H9 (cell line): ENCODE measurements at regions not wholly inside any gene's neighbourhood (a gene's known extent, or its start where the extent isn't known, plus 50 kb on each side); places are given as distances from the start of the nearest gene placed in this dataset.

Experiments used
- DNase-seq: peaks from one replicate; pipeline ENCODE4 v3.0.0-alpha.2; 2017
- H2AFZ ChIP-seq: one replicate; pipeline ENCODE4 v1.6.1; 2013; ENCODE audit warnings: mild to moderate bottlenecking, low read length, control low read depth, moderate library complexity
- H2AK5ac ChIP-seq: 2 replicates; pipeline ENCODE4 v1.6.1; 2013; ENCODE audit warnings: low read length, control low read depth, mixed read lengths; ENCODE audit not compliant: insufficient read length
- H2BK120ac ChIP-seq: one replicate; pipeline ENCODE4 v1.6.1; 2013; ENCODE audit warnings: low read depth, mild to moderate bottlenecking, low read length, control low read depth, inconsistent platforms; ENCODE audit not compliant: poor library complexity, severe bottlenecking
- H2BK12ac ChIP-seq: 2 replicates; pipeline ENCODE4 v1.6.1; 2013; ENCODE audit warnings: low read length, control low read depth, mixed read lengths, low read depth; ENCODE audit not compliant: insufficient read length
- H2BK15ac ChIP-seq: 2 replicates; pipeline ENCODE4 v1.6.1; 2013; ENCODE audit warnings: low read depth, low read length, control low read depth
- H2BK20ac ChIP-seq: one replicate; pipeline ENCODE4 v1.6.1; 2013; ENCODE audit warnings: low read depth, mild to moderate bottlenecking, low read length, control low read depth, inconsistent platforms; ENCODE audit not compliant: poor library complexity, severe bottlenecking
- H2BK5ac ChIP-seq: 2 replicates; pipeline ENCODE4 v1.6.1; 2013; ENCODE audit warnings: low read length, control low read depth, mixed read lengths; ENCODE audit not compliant: insufficient read length
- H3K14ac ChIP-seq: 2 replicates; pipeline ENCODE4 v1.6.1; 2013; ENCODE audit warnings: low read length, control low read depth; ENCODE audit not compliant: insufficient read depth
- H3K18ac ChIP-seq: 2 replicates; pipeline ENCODE4 v1.6.1; 2013; ENCODE audit warnings: low read depth, mild to moderate bottlenecking, mixed read lengths, low read length, control low read depth; ENCODE audit not compliant: insufficient read length
- H3K23ac ChIP-seq: 2 replicates; pipeline ENCODE4 v1.6.1; 2013; ENCODE audit warnings: low read length, control low read depth, mixed read lengths, low read depth; ENCODE audit not compliant: insufficient read length
- H3K23me2 ChIP-seq: 2 replicates; pipeline ENCODE4 v1.6.1; 2013; ENCODE audit warnings: low read depth, mild to moderate bottlenecking, mixed read lengths, low read length, control low read depth; ENCODE audit not compliant: insufficient read length, poor library complexity, severe bottlenecking
- H3K27ac ChIP-seq: 2 replicates; pipeline ENCODE4 v1.5.1; 2013; ENCODE audit warnings: low read length, control low read depth, mixed read lengths, low read depth; ENCODE audit not compliant: insufficient read length
- H3K27me3 ChIP-seq: 2 replicates; pipeline ENCODE4 v1.6.1; 2013; ENCODE audit warnings: low read length, control low read depth, inconsistent platforms; ENCODE audit not compliant: insufficient read depth
- H3K4ac ChIP-seq: 2 replicates; pipeline ENCODE4 v1.6.1; 2013; ENCODE audit warnings: low read depth, mild to moderate bottlenecking, control low read depth, inconsistent platforms, low read length, moderate library complexity
- H3K4me1 ChIP-seq: 2 replicates; pipeline ENCODE4 v1.6.1; 2013; ENCODE audit warnings: low read length, control low read depth, inconsistent platforms; ENCODE audit not compliant: insufficient read depth
- H3K4me2 ChIP-seq: 2 replicates; pipeline ENCODE4 v1.6.1; 2013; ENCODE audit warnings: low read length, control low read depth, mixed read lengths; ENCODE audit not compliant: insufficient read length, insufficient read depth
- H3K56ac ChIP-seq: 2 replicates; pipeline ENCODE4 v1.6.1; 2013; ENCODE audit warnings: low read depth, mild to moderate bottlenecking, mixed read lengths, low read length, control low read depth; ENCODE audit not compliant: insufficient read length
- H3K79me1 ChIP-seq: 2 replicates; pipeline ENCODE4 v1.6.1; 2013; ENCODE audit warnings: low read depth, mild to moderate bottlenecking, moderate library complexity, low read length, control low read depth, inconsistent platforms; ENCODE audit not compliant: insufficient read depth, poor library complexity, severe bottlenecking
- H3K79me2 ChIP-seq: 2 replicates; pipeline ENCODE4 v1.6.1; 2013; ENCODE audit warnings: low read length, control low read depth, inconsistent platforms; ENCODE audit not compliant: insufficient read depth
- H3K9ac ChIP-seq: 2 replicates; pipeline ENCODE4 v1.6.1; 2013; ENCODE audit warnings: low read length, control low read depth, mixed read lengths; ENCODE audit not compliant: insufficient read length; ENCODE audit errors: extremely low read depth
- H3K9me3 ChIP-seq: one replicate; pipeline ENCODE4 v1.6.1; 2013; ENCODE audit warnings: low read depth, low read length, inconsistent platforms; ENCODE audit not compliant: control insufficient read depth
- H3T11ph ChIP-seq: one replicate; pipeline ENCODE4 v1.6.1; 2013; ENCODE audit warnings: mild to moderate bottlenecking, low read length, control low read depth, inconsistent platforms
- H4K20me1 ChIP-seq: one replicate; pipeline ENCODE4 v1.6.1; 2013; ENCODE audit not compliant: control insufficient read depth, insufficient read length, insufficient read depth
- H4K5ac ChIP-seq: 2 replicates; pipeline ENCODE4 v1.6.1; 2013; ENCODE audit warnings: low read depth, mild to moderate bottlenecking, mixed read lengths, low read length, control low read depth; ENCODE audit not compliant: insufficient read length
- H4K8ac ChIP-seq: replicated peaks from 2 replicates; pipeline ENCODE4 v1.6.1; 2013; ENCODE audit warnings: low read length, control low read depth, mixed read lengths, low read depth; ENCODE audit not compliant: insufficient read length
- H4K91ac ChIP-seq: 2 replicates; pipeline ENCODE4 v1.6.1; 2013; ENCODE audit warnings: low read depth, mild to moderate bottlenecking, moderate library complexity, mixed read lengths, low read length, control low read depth; ENCODE audit not compliant: insufficient read length
- H3K27ac Mint-ChIP-seq, 3 experiments: 2 replicates in 2 of 3; 3 replicates in 1 of 3; pipeline ENCODE4 v1.8.0; 2020 to 2021; ENCODE audit warnings: mixed read lengths in 3 of 3, mild to moderate bottlenecking in 1 of 3, moderate library complexity in 1 of 3
- H3K27me3 Mint-ChIP-seq: 2 replicates; pipeline ENCODE4 v1.8.0; 2021; ENCODE audit warnings: low read depth, mild to moderate bottlenecking, moderate library complexity, mixed read lengths
- H3K36me3 Mint-ChIP-seq, 3 experiments: 2 replicates in 2 of 3; 3 replicates in 1 of 3; pipeline ENCODE4 v1.8.0; 2020 to 2021; ENCODE audit warnings: low read depth in 3 of 3, mixed read lengths in 3 of 3; ENCODE audit not compliant: insufficient read depth in 1 of 3
- H3K4me1 Mint-ChIP-seq, 2 experiments: 2 replicates each; pipeline ENCODE4 v1.8.0; 2020; ENCODE audit warnings: mixed read lengths in 2 of 2
- H3K4me3 Mint-ChIP-seq, 2 experiments: 2 replicates in 1 of 2; 3 replicates in 1 of 2; pipeline ENCODE4 v1.8.0; 2020 to 2021; ENCODE audit warnings: mild to moderate bottlenecking in 2 of 2, mixed read lengths in 2 of 2, moderate library complexity in 1 of 2
- H3K9me3 Mint-ChIP-seq, 2 experiments: 2 replicates in 1 of 2; 3 replicates in 1 of 2; pipeline ENCODE4 v1.8.0; 2020; ENCODE audit warnings: mild to moderate bottlenecking in 2 of 2, mixed read lengths in 2 of 2, moderate library complexity in 1 of 2
- WGBS: extraction: QIAGEN DNeasy Blood & Tissue Kit; methylation state at CpG from one replicate; pipeline ENCODE4 v1.1.7; 2013; ENCODE audit warnings: missing lambda C conversion rate, low lambda C conversion rate, mixed read lengths; ENCODE audit not compliant: insufficient read length; ENCODE audit errors: extremely low coverage; 5-methylcytosine and 5-hydroxymethylcytosine counted together
- TF ChIP-seq, protein P1 (sequence below): fragments of 200-600 bp; sonication (generic); conservative IDR thresholded peaks from 3 replicates; pipeline ENCODE4 v1.8.0; 2021; ENCODE audit warnings: antibody characterized with exemption, mild to moderate bottlenecking

DNA sequence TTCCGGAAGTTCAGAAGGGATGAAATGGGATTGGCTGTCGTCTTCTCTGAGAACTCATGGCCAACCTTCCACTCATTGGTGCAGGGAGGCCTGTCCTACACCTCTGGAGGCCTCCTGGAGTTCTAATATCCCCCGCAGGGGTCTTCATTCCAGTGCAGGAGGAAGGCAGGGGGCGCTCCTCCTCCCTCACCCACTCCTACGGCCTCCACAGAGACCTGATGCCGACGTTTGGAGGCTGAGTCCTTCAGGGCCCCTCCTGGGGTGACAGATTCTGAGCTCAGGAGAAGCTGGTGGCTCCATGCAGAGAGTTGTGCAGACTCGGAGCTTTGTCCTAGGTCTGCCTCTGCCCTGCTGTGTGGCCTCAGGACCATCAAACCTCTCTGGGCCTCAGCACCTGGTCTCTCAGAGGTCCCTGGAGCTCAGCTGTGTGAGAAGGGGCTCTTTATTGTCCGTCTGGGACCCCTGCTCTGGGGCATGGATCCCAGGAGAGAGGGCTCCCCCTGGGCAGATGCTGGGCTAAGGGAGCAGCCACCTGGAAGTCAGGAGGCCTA lies 102.3 kb upstream of the WNT4 start:
- Histone ChIP-seq H3K79me2 (no peaks in the 10 kb centered on the region), H3K23ac (no peak overlapping the region), H2BK5ac (no peak overlapping the region), H3K79me1 (no peaks in the 10 kb centered on the region), H4K5ac (no peak overlapping the region), H4K8ac (no peak overlapping the region), H3K4me1 (no peaks in the 10 kb centered on the region), H3K4ac (no peak overlapping the region), H2AK5ac (no peak overlapping the region), H3K27me3 (no peaks in the 10 kb centered on the region), H2AFZ (no peak overlapping the region), H4K20me1 (no peaks in the 10 kb centered on the region), H2BK20ac (no peak overlapping the region), H2BK15ac (no peak overlapping the region), H2BK120ac (no peak overlapping the region), H3K56ac (no peak overlapping the region), H2BK12ac (no peak overlapping the region), H3T11ph (no peak overlapping the region), H3K23me2 (no peaks in the 10 kb centered on the region), H3K9me3 (no peaks in the 10 kb centered on the region), H3K27ac (no peak overlapping the region), H3K4me2 (no peak overlapping the region), H4K91ac (no peak overlapping the region), H3K14ac (no peak overlapping the region), H3K18ac (no peak overlapping the region), H3K9ac (no peak overlapping the region)
- Mint-ChIP-seq H3K36me3 (no peaks in the 10 kb centered on the region), H3K27ac (peak overlapping the region in 1 of 3 experiments; percentile 44; a peak in 1 of 7 replicates), H3K4me1 (peaks cover 31 to 65% of the 10 kb centered on the region in 2 experiments), H3K4me3 (no peak overlapping the region; a peak in 1 of 5 replicates), H3K27me3 (peaks cover 8% of the 10 kb centered on the region), H3K9me3 (no peaks in the 10 kb centered on the region; a peak in 1 of 5 replicates)
- no peak for DNase-seq
- TF ChIP-seq, protein P1, sequence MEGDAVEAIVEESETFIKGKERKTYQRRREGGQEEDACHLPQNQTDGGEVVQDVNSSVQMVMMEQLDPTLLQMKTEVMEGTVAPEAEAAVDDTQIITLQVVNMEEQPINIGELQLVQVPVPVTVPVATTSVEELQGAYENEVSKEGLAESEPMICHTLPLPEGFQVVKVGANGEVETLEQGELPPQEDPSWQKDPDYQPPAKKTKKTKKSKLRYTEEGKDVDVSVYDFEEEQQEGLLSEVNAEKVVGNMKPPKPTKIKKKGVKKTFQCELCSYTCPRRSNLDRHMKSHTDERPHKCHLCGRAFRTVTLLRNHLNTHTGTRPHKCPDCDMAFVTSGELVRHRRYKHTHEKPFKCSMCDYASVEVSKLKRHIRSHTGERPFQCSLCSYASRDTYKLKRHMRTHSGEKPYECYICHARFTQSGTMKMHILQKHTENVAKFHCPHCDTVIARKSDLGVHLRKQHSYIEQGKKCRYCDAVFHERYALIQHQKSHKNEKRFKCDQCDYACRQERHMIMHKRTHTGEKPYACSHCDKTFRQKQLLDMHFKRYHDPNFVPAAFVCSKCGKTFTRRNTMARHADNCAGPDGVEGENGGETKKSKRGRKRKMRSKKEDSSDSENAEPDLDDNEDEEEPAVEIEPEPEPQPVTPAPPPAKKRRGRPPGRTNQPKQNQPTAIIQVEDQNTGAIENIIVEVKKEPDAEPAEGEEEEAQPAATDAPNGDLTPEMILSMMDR = peak; percentile 30; the same call in 1 of the 3 replicates
- WGBS = no CpG with 5 or more reads among the region's 9 CpGs
